Heart left ventricle (tissue), 16 donors: ENCODE measurements at regions not wholly inside any gene's neighbourhood (a gene's known extent, or its start where the extent isn't known, plus 50 kb on each side); places are given as distances from the start of the nearest gene placed in this dataset.

Source experiments
- ATAC-seq, 4 donors: fragments of 200-7000 bp; cut with Tn5 transposase; one replicate each; pipeline ENCODE4 v1.9.1; 2020 to 2022; ENCODE audit warnings: moderate library complexity in 4 of 4, mild to moderate bottlenecking in 3 of 4, moderate number of reproducible peaks in 1 of 4
- DNase-seq, 5 donors: peaks; one replicate each; pipeline ENCODE4 v3.0.0-alpha.2; 2020
- H3K27ac ChIP-seq, 12 donors: fragments of 200-600 bp; sonication (generic) in 4 of 12; one replicate each; pipeline versions ENCODE4 v1.5.0 to v1.8.0; 2016 to 2022; ENCODE audit warnings: mild to moderate bottlenecking in 2 of 12
- H3K27me3 ChIP-seq, 9 donors: fragments of 200-600 bp; sonication (generic) in 2 of 9; one replicate each; pipeline versions ENCODE4 v1.5.1 to v1.8.0; 2016 to 2022; ENCODE audit warnings: mild to moderate bottlenecking in 3 of 9
- H3K36me3 ChIP-seq, 9 donors: fragments of 200-600 bp; sonication (generic) in 2 of 9; one replicate each; pipeline versions ENCODE4 v1.5.0 to v1.8.0; 2018 to 2022; ENCODE audit warnings: mild to moderate bottlenecking in 2 of 9
- H3K4me1 ChIP-seq, 12 donors: fragments of 200-600 bp; sonication (generic) in 4 of 12; one replicate each; pipeline versions ENCODE4 v1.5.0 to v1.8.0; 2016 to 2022; ENCODE audit warnings: mild to moderate bottlenecking in 3 of 12
- H3K4me3 ChIP-seq, 12 donors: fragments of 200-600 bp; sonication (generic) in 4 of 12; one replicate each; pipeline versions ENCODE4 v1.5.0 to v1.8.0; 2017 to 2022; ENCODE audit warnings: mild to moderate bottlenecking in 9 of 12, moderate library complexity in 4 of 12
- H3K9me3 ChIP-seq, 12 donors: fragments of 200-600 bp; sonication (generic) in 4 of 12; one replicate each; pipeline versions ENCODE4 v1.5.0 to v1.8.0; 2016 to 2022; ENCODE audit warnings: mild to moderate bottlenecking in 1 of 12
- CTCF ChIP-seq, 12 donors: fragments of 200-600 bp; sonication (generic) in 4 of 12; IDR thresholded peaks; one replicate each; pipeline versions ENCODE4 v1.5.0 to v1.8.0; 2018 to 2022; ENCODE audit warnings: antibody characterized with exemption in 12 of 12, mild to moderate bottlenecking in 5 of 12
- POLR2A ChIP-seq, 2 donors: fragments of 450-650 bp; IDR thresholded peaks; one replicate each; pipeline ENCODE4 v1.6.1; 2017; ENCODE audit warnings: antibody characterized with exemption in 2 of 2, mild to moderate bottlenecking in 2 of 2, moderate library complexity in 2 of 2
- WGBS, 4 donors: extraction: QIAGEN DNeasy Blood & Tissue Kit in 2 of 4; methylation state at CpG; one replicate each; pipeline versions ENCODE4 v1.1.5 to v1.1.7; 2013 to 2018; 5-methylcytosine and 5-hydroxymethylcytosine counted together
- intact Hi-C, 10 donors: fragments of 100-400 bp; cut with DNase I; formaldehyde crosslinking; loops; one replicate each; pipeline versions ENCODE4 v1.11.1 to v1.14.2; 2022
- donor health status: ischemic (EF 13 %, LVEDD 7.1; RV severe dilation, severe dysfunction).
- donor health status: healthy with polysubstance abuse.
- donor health status: DM: no; HTN: yes; CAD: no.
- donor health status: DM: no; HTN: no; CAD: no.
- donor health status: ischemic (EF 25% LVEDD 6.9; RV normal size, moderate dysfunction).
- donor health status: ischemic (EF 25% LVEDD 5.7; RV mildly dilated, moderate dysfunction).
- donor health status: healthy.
- donor health status: DM: yes; HTN: yes; CAD: no.
- donor health status: ischemic (EF 35%, LVEDD 5.7; RV mildly dilated, moderate dysfunction).
- donor health status: nonischemic (EF 11% LVEDD 7.7; RV severe dilation, severe dysfunction).
- donor health status: DM: yes; HTN: yes; CAD: no.
- donor health status: PGD.
- donor health status: ischemic (EF 29% LVEDD 5.4; RV normal size, mild dysfunction).
- donor health status: nonischemic (EF 23%, LVEDD 6.1; RV moderate dilation, normal function).

- WGBS, 4 donors: 88 to 93% (median 92%) methylated on average over 8 of the region's 8 CpGs
Observed at GRCh38 chr5:167577616-167578015, 713.8 kb upstream of the WWC1 start.

GRCh38 chr5:167578977-167579692 lies 712.3 kb upstream of the WWC1 start:
- 87 to 94% (median 88%) methylated on average over 6 of the region's 6 CpGs for WGBS, 4 donors
- Histone ChIP-seq H3K4me1 (peaks cover 0 to 2% (median 0%) of the 10 kb centered on the region in 12 donors), H3K27ac (no peak overlapping the region), H3K27me3 (peaks cover 3 to 56% (median 24%) of the 10 kb centered on the region in 9 donors), H3K9me3 (no peaks in the 10 kb centered on the region), H3K36me3 (no peaks in the 10 kb centered on the region), H3K4me3 (no peak overlapping the region)
- DNase-seq: no peak
- intact Hi-C loops: loop anchor here in 2 of 10 donors (10.0 kb wide), 2 partner anchors 626 to 636 kb away; no protein-coding TSS in a partner anchor
- no peak for ATAC-seq
- TF ChIP-seq CTCF (IDR thresholded peaks at IDR 0.05) (no peak), POLR2A (IDR thresholded peaks at IDR 0.05) (no peak)

More at GRCh38 chr5:167577616-167578015, 713.8 kb upstream of the WWC1 start:
- Histone ChIP-seq H3K4me3 (no peak overlapping the region), H3K9me3 (no peaks in the 10 kb centered on the region), H3K36me3 (no peaks in the 10 kb centered on the region), H3K27me3 (peaks cover 3 to 67% (median 24%) of the 10 kb centered on the region in 9 donors), H3K27ac (no peak overlapping the region), H3K4me1 (peaks cover 0 to 11% (median 0%) of the 10 kb centered on the region in 12 donors)
- intact Hi-C loops: loop anchor here in 2 of 10 donors (10.0 kb wide), 2 partner anchors 627 to 637 kb away; no protein-coding TSS in a partner anchor
- DNase-seq (no peak), ATAC-seq (no peak)
- TF ChIP-seq POLR2A (IDR thresholded peaks at IDR 0.05) (no peak), CTCF (IDR thresholded peaks at IDR 0.05) (no peak)

- intact Hi-C loops: loop anchor here in 5 of 10 donors (5.0 to 10.0 kb wide), 5 partner anchors 625 to 645 kb away; no protein-coding TSS in a partner anchor
- Histone ChIP-seq H3K36me3 (no peaks in the 10 kb centered on the region), H3K4me3 (no peak overlapping the region), H3K9me3 (no peaks in the 10 kb centered on the region), H3K27ac (no peak overlapping the region), H3K27me3 (peaks cover 3 to 50% (median 20%) of the 10 kb centered on the region in 9 donors), H3K4me1 (no peaks in the 10 kb centered on the region)
- DNase-seq (no peak), ATAC-seq (no peak)
- TF ChIP-seq POLR2A (IDR thresholded peaks at IDR 0.05): no peak
- TF ChIP-seq CTCF (IDR thresholded peaks at IDR 0.05): no peak
- WGBS, 4 donors: 82 to 93% (median 84%) methylated on average over 5 of the region's 5 CpGs
Observed at GRCh38 chr5:167579693-167580055, 711.8 kb upstream of the WWC1 start.

- Histone ChIP-seq H3K27ac (no peak overlapping the region), H3K4me1 (no peaks in the 10 kb centered on the region), H3K9me3 (no peaks in the 10 kb centered on the region), H3K27me3 (peaks cover 2 to 41% (median 12%) of the 10 kb centered on the region in 9 donors), H3K36me3 (no peaks in the 10 kb centered on the region), H3K4me3 (no peak overlapping the region)
- ATAC-seq (no peak), DNase-seq (no peak)
- intact Hi-C loops: loop anchor here in 4 of 10 donors (5.0 to 10.0 kb wide), 4 partner anchors 634 to 644 kb away; no protein-coding TSS in a partner anchor
- 86 to 97% (median 96%) methylated on average over 13 of the region's 13 CpGs for whole genome bisulfite sequencing, 4 donors
- TF ChIP-seq POLR2A (IDR thresholded peaks at IDR 0.05): no peak
- TF ChIP-seq CTCF (IDR thresholded peaks at IDR 0.05): no peak
Observed at GRCh38 chr5:167580608-167581007, 710.8 kb upstream of the WWC1 start.
